Right cardiac atrium (tissue), 5 donors: ENCODE measurements at regions not wholly inside any gene's neighbourhood (a gene's known extent, or its start where the extent isn't known, plus 50 kb on each side); places are given as distances from the start of the nearest gene placed in this dataset.

Experiments used
- ATAC-seq, 2 donors: fragments of 200-7000 bp; cut with Tn5 transposase; one replicate each; pipeline versions ENCODE4 v1.8.0 to v1.9.1; 2020; ENCODE audit warnings: moderate library complexity in 2 of 2, mild to moderate bottlenecking in 1 of 2
- DNase-seq, 3 donors: peaks; one replicate each; pipeline ENCODE4 v3.0.0-alpha.2; 2020
- H3K27ac ChIP-seq: one replicate; pipeline ENCODE4 v1.5.1; 2013; ENCODE audit warnings: mild to moderate bottlenecking, low read length, control low read depth, moderate library complexity
- H3K27me3 ChIP-seq: one replicate; pipeline ENCODE4 v1.6.1; 2013; ENCODE audit not compliant: control insufficient read depth, insufficient read depth
- H3K4me1 ChIP-seq: one replicate; pipeline ENCODE4 v1.6.1; 2013; ENCODE audit warnings: low read length; ENCODE audit not compliant: control insufficient read depth, insufficient read depth
- H3K4me3 ChIP-seq: one replicate; pipeline ENCODE4 v1.5.1; 2013; ENCODE audit warnings: low read length, control low read depth
- H3K9me3 ChIP-seq: one replicate; pipeline ENCODE4 v1.6.1; 2013; ENCODE audit warnings: low read length; ENCODE audit not compliant: control insufficient read depth
- WGBS: extraction: QIAGEN DNeasy Blood & Tissue Kit; methylation state at CpG from one replicate; pipeline ENCODE4 v1.1.7; 2013; 5-methylcytosine and 5-hydroxymethylcytosine counted together
- intact Hi-C, 4 donors: fragments of 100-400 bp; cut with DNase I; formaldehyde crosslinking; loops; one replicate each; pipeline versions ENCODE4 v1.11.0 to v1.14.0; 2022 to 2023
- donor health status: healthy with polysubstance abuse.
- donor health status: DM: no; HTN: yes; CAD: no.
- donor health status: DM: no; HTN: no; CAD: no.
- donor health status: DM: no; HTN: yes; CAD: no; lungs with severe emphysema.
- donor health status: DM: yes; HTN: yes; CAD: no.

GRCh38 chr19:27909185-27909840 is 1303.6 kb downstream of the UQCRFS1 start:
- Histone ChIP-seq H3K9me3 (no peaks in the 10 kb centered on the region), H3K27ac (no peak overlapping the region), H3K4me1 (no peaks in the 10 kb centered on the region), H3K27me3 (no peaks in the 10 kb centered on the region), H3K4me3 (no peak overlapping the region)
- 85% methylated on average over 40 of the region's 40 CpGs for WGBS
- intact Hi-C loops: no loop called here
- ATAC-seq (peak; percentile 25 to 42), DNase-seq (peak in 1 of 3 donors; percentile 53)

GRCh38 chr19:27906081-27906480 is 1306.9 kb downstream of the UQCRFS1 start:
- ATAC-seq (no peak), DNase-seq (no peak)
- intact Hi-C loops: no loop called here
- Histone ChIP-seq H3K4me3 (no peak overlapping the region), H3K27me3 (no peaks in the 10 kb centered on the region), H3K27ac (no peak overlapping the region), H3K9me3 (no peaks in the 10 kb centered on the region), H3K4me1 (no peaks in the 10 kb centered on the region)
- WGBS: 65% methylated on average over 4 of the region's 4 CpGs

- Histone ChIP-seq H3K27ac (no peak overlapping the region), H3K27me3 (no peaks in the 10 kb centered on the region), H3K9me3 (no peaks in the 10 kb centered on the region), H3K4me3 (no peak overlapping the region), H3K4me1 (no peaks in the 10 kb centered on the region)
- no peak for ATAC-seq
- intact Hi-C loops: no loop called here
- no peak for DNase-seq
Observed at GRCh38 chr19:27905074-27905473, 1307.9 kb downstream of the UQCRFS1 start.

- ATAC-seq (no peak), DNase-seq (no peak)
- no peaks in the 10 kb centered on the region for H3K4me1 ChIP-seq
- no peak overlapping the region for H3K27ac ChIP-seq
- H3K4me3 ChIP-seq: no peak overlapping the region
- H3K27me3 ChIP-seq: no peaks in the 10 kb centered on the region
- intact Hi-C loops: no loop called here
- 79% methylated on average over 3 of the region's 3 CpGs for WGBS
- H3K9me3 ChIP-seq: no peaks in the 10 kb centered on the region
Observed at GRCh38 chr19:27901078-27901477, 1311.9 kb downstream of the UQCRFS1 start.

- DNase-seq (no peak), ATAC-seq (no peak)
- intact Hi-C loops: no loop called here
- Histone ChIP-seq H3K4me1 (no peaks in the 10 kb centered on the region), H3K4me3 (no peak overlapping the region), H3K9me3 (no peaks in the 10 kb centered on the region), H3K27ac (no peak overlapping the region), H3K27me3 (no peaks in the 10 kb centered on the region)
- WGBS: 89% methylated on average over 1 of the region's 1 CpG
Observed at GRCh38 chr19:27896091-27896490, 1316.9 kb downstream of the UQCRFS1 start.

GRCh38 chr19:27894906-27895754 is 1317.8 kb downstream of the UQCRFS1 start:
- ATAC-seq (no peak), DNase-seq (no peak)
- no peaks in the 10 kb centered on the region for H3K4me1 ChIP-seq
- H3K9me3 ChIP-seq: no peaks in the 10 kb centered on the region
- no peaks in the 10 kb centered on the region for H3K27me3 ChIP-seq
- 70% methylated on average over 12 of the region's 12 CpGs for WGBS
- no peak overlapping the region for H3K4me3 ChIP-seq
- no peak overlapping the region for H3K27ac ChIP-seq
- intact Hi-C loops: no loop called here

GRCh38 chr19:27892500-27892899 is 1320.5 kb downstream of the UQCRFS1 start:
- intact Hi-C loops: no loop called here
- H3K4me3 ChIP-seq: no peak overlapping the region
- 75% methylated on average over 2 of the region's 2 CpGs for WGBS
- no peaks in the 10 kb centered on the region for H3K4me1 ChIP-seq
- no peaks in the 10 kb centered on the region for H3K9me3 ChIP-seq
- DNase-seq: no peak
- H3K27me3 ChIP-seq: no peaks in the 10 kb centered on the region
- H3K27ac ChIP-seq: no peak overlapping the region
- no peak for ATAC-seq

- WGBS: 45% methylated on average over 4 of the region's 4 CpGs
- no peak overlapping the region for H3K4me3 ChIP-seq
- no peak for ATAC-seq
- no peaks in the 10 kb centered on the region for H3K4me1 ChIP-seq
- H3K27me3 ChIP-seq: no peaks in the 10 kb centered on the region
- DNase-seq: no peak
- intact Hi-C loops: no loop called here
- H3K9me3 ChIP-seq: no peaks in the 10 kb centered on the region
- H3K27ac ChIP-seq: no peak overlapping the region
Observed at GRCh38 chr19:27891411-27891810, 1321.5 kb downstream of the UQCRFS1 start.

- intact Hi-C loops: no loop called here
- no peaks in the 10 kb centered on the region for H3K4me1 ChIP-seq
- H3K4me3 ChIP-seq: no peak overlapping the region
- no peak for ATAC-seq
- WGBS: 56% methylated on average over 5 of the region's 5 CpGs
- H3K27ac ChIP-seq: no peak overlapping the region
- DNase-seq: no peak
- no peaks in the 10 kb centered on the region for H3K9me3 ChIP-seq
- no peaks in the 10 kb centered on the region for H3K27me3 ChIP-seq
Observed at GRCh38 chr19:27890696-27891095, 1322.3 kb downstream of the UQCRFS1 start.

GRCh38 chr19:27890206-27890605 is 1322.7 kb downstream of the UQCRFS1 start:
- intact Hi-C loops: no loop called here
- Histone ChIP-seq H3K27ac (no peak overlapping the region), H3K4me1 (no peaks in the 10 kb centered on the region), H3K9me3 (no peaks in the 10 kb centered on the region), H3K4me3 (no peak overlapping the region), H3K27me3 (no peaks in the 10 kb centered on the region)
- DNase-seq (no peak), ATAC-seq (no peak)
- 65% methylated on average over 3 of the region's 3 CpGs for WGBS

GRCh38 chr19:27889156-27889555 is 1323.8 kb downstream of the UQCRFS1 start:
- Histone ChIP-seq H3K27me3 (no peaks in the 10 kb centered on the region), H3K4me3 (no peak overlapping the region), H3K27ac (no peak overlapping the region), H3K9me3 (no peaks in the 10 kb centered on the region), H3K4me1 (no peaks in the 10 kb centered on the region)
- no peak for DNase-seq
- intact Hi-C loops: no loop called here
- WGBS: 87% methylated on average over 3 of the region's 3 CpGs
- no peak for ATAC-seq
